ENCODE measurements at regions not wholly inside any gene's neighbourhood (a gene's known extent, or its start where the extent isn't known, plus 50 kb on each side); places are given as distances from the start of the nearest gene placed in this dataset.

GRCh38 chr16:35311475-35311874, 1852.1 kb downstream of the TP53TG3F start:
- DNase-seq: no peak
- H3K18ac ChIP-seq (ENCODE audit: insufficient read length, low read depth, low read length): no peak overlapping the region
- H3K27me3 Mint-ChIP-seq (ENCODE audit: low read depth): no peaks in the 10 kb centered on the region
- no peak overlapping the region for H2BK120ac ChIP-seq (ENCODE audit: low read depth, low read length, poor library complexity, severe bottlenecking)
- H3K4me3 Mint-ChIP-seq: no peak overlapping the region
- TF ChIP-seq CTCF (conservative IDR thresholded peaks at IDR 0.05): no peak
- H3K4me2 ChIP-seq (ENCODE audit: insufficient read depth, insufficient read length, low read length): no peak overlapping the region
- no peak overlapping the region for H3T11ph ChIP-seq (ENCODE audit: low read length)
- H3K4me1 ChIP-seq (ENCODE audit: insufficient read depth, low read length): no peaks in the 10 kb centered on the region
- H4K8ac ChIP-seq (replicated peaks; ENCODE audit: insufficient read length, low read depth, low read length): no peak overlapping the region
- H4K91ac ChIP-seq (ENCODE audit: insufficient read length, low read depth, low read length): no peak overlapping the region
- H2BK20ac ChIP-seq (ENCODE audit: low read depth, low read length, poor library complexity, severe bottlenecking): no peak overlapping the region
- H4K20me1 ChIP-seq (ENCODE audit: control insufficient read depth, insufficient read depth, insufficient read length): no peaks in the 10 kb centered on the region
- H3K27me3 ChIP-seq (ENCODE audit: insufficient read depth, low read length): no peaks in the 10 kb centered on the region; the same call in none of the 2 replicates
- no peak overlapping the region for H4K5ac ChIP-seq (ENCODE audit: insufficient read length, low read depth, low read length)
- H3K9ac ChIP-seq (ENCODE audit: extremely low read depth, insufficient read length, low read length): no peak overlapping the region
- no peak overlapping the region for H2BK15ac ChIP-seq (ENCODE audit: low read depth, low read length)
- no peaks in the 10 kb centered on the region for H3K23me2 ChIP-seq (ENCODE audit: insufficient read length, low read depth, low read length, poor library complexity, severe bottlenecking)
- no peak overlapping the region for H2BK5ac ChIP-seq (ENCODE audit: insufficient read length, low read length)
- H3K9me3 ChIP-seq (ENCODE audit: control insufficient read depth, low read depth, low read length): peaks cover 97% of the 10 kb centered on the region
- H3K4me1 Mint-ChIP-seq: no peaks in the 10 kb centered on the region
- no peak overlapping the region for H3K4ac ChIP-seq (ENCODE audit: low read depth, low read length)
- no peak overlapping the region for H2BK12ac ChIP-seq (ENCODE audit: insufficient read length, low read depth, low read length)
- H2AK5ac ChIP-seq (ENCODE audit: insufficient read length, low read length): no peak overlapping the region
- no peaks in the 10 kb centered on the region for H3K79me2 ChIP-seq (ENCODE audit: insufficient read depth, low read length)
- H3K56ac ChIP-seq (ENCODE audit: insufficient read length, low read depth, low read length): no peak overlapping the region
- peaks cover 5 to 24% (median 12%) of the 10 kb centered on the region in 3 experiments; a peak in 4 of 7 replicates for H3K36me3 Mint-ChIP-seq (ENCODE audit: insufficient read depth in 1 of 3, low read depth in 3 of 3)
- no peak overlapping the region for H3K27ac Mint-ChIP-seq
- H3K79me1 ChIP-seq (ENCODE audit: insufficient read depth, low read depth, low read length, poor library complexity, severe bottlenecking): no peaks in the 10 kb centered on the region
- no CpG with 5 or more reads among the region's 10 CpGs for WGBS (ENCODE audit: extremely low coverage, insufficient read length, low lambda C conversion rate)
- H2AFZ ChIP-seq (ENCODE audit: low read length): no peak overlapping the region
- H3K14ac ChIP-seq (ENCODE audit: insufficient read depth, low read length): no peak overlapping the region
- H3K9me3 Mint-ChIP-seq: peaks cover 96 to 98% of the 10 kb centered on the region in 2 experiments
- H3K27ac ChIP-seq (ENCODE audit: insufficient read length, low read depth, low read length): no peak overlapping the region
- H3K23ac ChIP-seq (ENCODE audit: insufficient read length, low read depth, low read length): no peak overlapping the region

Data from H9 (cell line).